GM19238 (cell line): ENCODE measurements at regions not wholly inside any gene's neighbourhood (a gene's known extent, or its start where the extent isn't known, plus 50 kb on each side); places are given as distances from the start of the nearest gene placed in this dataset.
"Not testable (repeated sequence)": the region's sequence is repeated elsewhere in the genome, so short reads cannot be mapped to it uniquely, and the experiment has no call there.

ENCODE experiments used
- DNase-seq: peaks from one replicate; pipeline ENCODE4 v3.0.0; 2011; ENCODE audit warnings: low spot score; ENCODE audit not compliant: insufficient read length

- DNase-seq, result no peak
Measured at GRCh38 chr3:192031941-192032340, 571.0 kb downstream of the PYDC2 start.

- DNase-seq, result no peak
Measured at GRCh38 chr3:192033246-192033645, 572.3 kb downstream of the PYDC2 start.

- DNase-seq, result no peak
Measured at GRCh38 chr3:192038726-192039125, 577.8 kb downstream of the PYDC2 start.

- no peak for DNase-seq
Measured at GRCh38 chr3:192039593-192039992, 578.6 kb downstream of the PYDC2 start.

- no peak for DNase-seq
Measured at GRCh38 chr3:192040282-192041043, 579.5 kb downstream of the PYDC2 start.

- peak; percentile 4 for DNase-seq
Measured at GRCh38 chr3:192042116-192042515, 581.2 kb downstream of the PYDC2 start.

GRCh38 chr3:192054881-192055280, 593.9 kb downstream of the PYDC2 start:
- no peak for DNase-seq

- DNase-seq, result no peak
Measured at GRCh38 chr3:192055946-192056345, 595.0 kb downstream of the PYDC2 start.

GRCh38 chr3:192057261-192057660, 596.3 kb downstream of the PYDC2 start:
- no peak for DNase-seq

GRCh38 chr3:192060160-192060781, 599.3 kb downstream of the PYDC2 start:
- DNase-seq, result no peak

- no peak for DNase-seq
Measured at GRCh38 chr3:192061426-192061825, 600.5 kb downstream of the PYDC2 start.

- no peak for DNase-seq
Measured at GRCh38 chr3:192062186-192062585, 601.2 kb downstream of the PYDC2 start.

- DNase-seq, result peak; percentile 10
Measured at GRCh38 chr3:192063570-192063969, 602.6 kb downstream of the PYDC2 start.

- no peak for DNase-seq
Measured at GRCh38 chr3:192064959-192065358, 604.0 kb downstream of the PYDC2 start.

- not testable (repeated sequence) for DNase-seq
Measured at GRCh38 chr3:192066253-192066652, 605.3 kb downstream of the PYDC2 start.

- DNase-seq, result no peak
Measured at GRCh38 chr3:192068464-192069254, 607.7 kb downstream of the PYDC2 start.

GRCh38 chr3:192077795-192078497, 617.0 kb downstream of the PYDC2 start:
- no peak for DNase-seq

GRCh38 chr3:192079098-192079497, 618.1 kb downstream of the PYDC2 start:
- DNase-seq, result no peak

- no peak for DNase-seq
Measured at GRCh38 chr3:192080336-192080735, 619.4 kb downstream of the PYDC2 start.

GRCh38 chr3:192082730-192083660, 622.0 kb downstream of the PYDC2 start:
- DNase-seq, result no peak
